GM12878 (cell line): ENCODE measurements at regions not wholly inside any gene's neighbourhood (a gene's known extent, or its start where the extent isn't known, plus 50 kb on each side); places are given as distances from the start of the nearest gene placed in this dataset.

ENCODE experiments used
- ATAC-seq: fragments of 200-7000 bp; cut with Tn5 transposase; 3 replicates; pipeline ENCODE4 v1.9.1; 2020; ENCODE audit warnings: mild to moderate bottlenecking, moderate library complexity
- BruUV-seq: library from RNA; stranded (reverse); fragments of 400-500 nt; replicated peaks from 2 replicates; lab custom pipeline; 2021; lab: Mats Ljungman, UMichigan
- CTCF ChIA-PET: fragments of 300-600 bp; sonication (Branson Sonifier 250); formaldehyde crosslinking; extraction: SDS; loops from one replicate; lab custom pipeline; 2021; ENCODE audit warnings: inconsistent platforms; lab: Yijun Ruan, JAX
- POLR2A ChIA-PET: fragments of 350-600 bp; formaldehyde crosslinking; extraction: SDS; loops from one replicate; lab custom pipeline; 2021; ENCODE audit warnings: inconsistent platforms; lab: Charles Lee
- RAD21 ChIA-PET: fragments of 300-600 bp; sonication (Branson Sonifier 250); formaldehyde crosslinking; loops from one replicate; lab custom pipeline; 2023; ENCODE audit warnings: antibody characterized with exemption; ENCODE audit not compliant: unreplicated experiment; lab: Charles Lee
- SMC1A ChIA-PET: fragments of 300-600 bp; sonication (Branson Sonifier 250); formaldehyde crosslinking; loops from one replicate; lab custom pipeline; 2023; ENCODE audit not compliant: unreplicated experiment, uncharacterized antibody; lab: Charles Lee
- DNase-seq: peaks from one replicate; pipeline ENCODE4 v3.0.0-alpha.2; 2011; ENCODE audit warnings: low read depth, low spot score
- FAIRE-seq: peaks from 3 replicates; lab custom pipeline; 2011; peaks lifted over from hg19 to GRCh38; lab: Jason Lieb, UNC
- H2AFZ ChIP-seq: 2 replicates; pipeline ENCODE4 v1.6.0; 2011; ENCODE audit warnings: low read depth, low read length, control low read depth; ENCODE audit not compliant: control insufficient read depth
- H3K27ac ChIP-seq: 2 replicates; pipeline ENCODE4 v1.5.1; 2011; ENCODE audit warnings: control low read depth; ENCODE audit not compliant: control insufficient read depth, insufficient read depth
- H3K27me3 ChIP-seq, 2 experiments: replicated peaks in 1 of 2; 2 replicates each; pipeline versions ENCODE4 v1.6.0 to v1.6.1; 2011; ENCODE audit warnings: low read length in 1 of 2; ENCODE audit not compliant: control insufficient read depth in 2 of 2, insufficient read depth in 2 of 2
- H3K36me3 ChIP-seq, 2 experiments: 2 replicates each; pipeline ENCODE4 v1.5.1; 2011; ENCODE audit warnings: low read length in 1 of 2; ENCODE audit not compliant: control insufficient read depth in 2 of 2, insufficient read depth in 2 of 2
- H3K4me1 ChIP-seq: 2 replicates; pipeline ENCODE4 v1.6.1; 2011; ENCODE audit warnings: mild to moderate bottlenecking, low read length, moderate library complexity, mixed read lengths; ENCODE audit not compliant: control insufficient read depth, insufficient read depth
- H3K4me2 ChIP-seq: 2 replicates; pipeline ENCODE4 v1.6.0; 2011; ENCODE audit warnings: control low read depth; ENCODE audit not compliant: control insufficient read depth, insufficient read depth
- H3K4me3 ChIP-seq: fragments of 200-600 bp; sonication (generic); 2 replicates; pipeline ENCODE4 v1.5.1; 2016
- H3K79me2 ChIP-seq: 2 replicates; pipeline ENCODE4 v1.6.0; 2011; ENCODE audit warnings: low read length; ENCODE audit not compliant: control insufficient read depth, insufficient read depth
- H3K9ac ChIP-seq: 2 replicates; pipeline ENCODE4 v1.8.0; 2011; ENCODE audit warnings: low read length, control low read depth, mixed read lengths; ENCODE audit not compliant: control insufficient read depth, insufficient read depth
- H3K9me3 ChIP-seq: replicated peaks from 3 replicates; pipeline ENCODE4 v1.5.1; 2011; ENCODE audit warnings: mild to moderate bottlenecking, low read length; ENCODE audit not compliant: control insufficient read depth, insufficient read depth
- H4K20me1 ChIP-seq: 2 replicates; pipeline ENCODE4 v1.6.0; 2011; ENCODE audit not compliant: control insufficient read depth, insufficient read depth
- CEBPB ChIP-seq, 2 experiments: fragments of 150-350 bp in 1 of 2; IDR thresholded peaks; 2 replicates each; pipeline ENCODE4 v1.6.1; 2012 to 2014; ENCODE audit warnings: low read depth in 2 of 2, low read length in 2 of 2, borderline replicate concordance in 1 of 2, inconsistent platforms in 1 of 2
- CEBPZ ChIP-seq: fragments of 150-350 bp; IDR thresholded peaks from 2 replicates; pipeline ENCODE4 v1.6.1; 2016; ENCODE audit warnings: low read depth, low read length
- LARP7 ChIP-seq: fragments of 450-650 bp; IDR thresholded peaks from 2 replicates; pipeline ENCODE4 v1.6.1; 2017; ENCODE audit warnings: mild to moderate bottlenecking
- MTA2 ChIP-seq: fragments of 450-650 bp; IDR thresholded peaks from 2 replicates; pipeline ENCODE4 v1.6.1; 2016; ENCODE audit warnings: low read depth, mild to moderate bottlenecking, moderate library complexity
- MYC ChIP-seq: IDR thresholded peaks from 2 replicates; pipeline ENCODE4 v1.6.1; 2011; ENCODE audit warnings: mild to moderate bottlenecking, low read length, moderate library complexity, inconsistent platforms; ENCODE audit not compliant: insufficient read depth, insufficient replicate concordance, insufficient read length, severe bottlenecking
- NR2C1 ChIP-seq: fragments of 450-650 bp; IDR thresholded peaks from 2 replicates; pipeline ENCODE4 v1.6.1; 2017; ENCODE audit warnings: antibody characterized with exemption, mild to moderate bottlenecking, moderate library complexity
- PKNOX1 ChIP-seq: fragments of 450-650 bp; IDR thresholded peaks from 2 replicates; pipeline ENCODE4 v1.6.1; 2016; ENCODE audit warnings: mild to moderate bottlenecking
- PRDM15 ChIP-seq: fragments of 450-650 bp; formaldehyde crosslinking; IDR thresholded peaks from 2 replicates; pipeline ENCODE4 v1.4.0; 2020; ENCODE audit warnings: mild to moderate bottlenecking, moderate library complexity
- STAT1 ChIP-seq: fragments of 450-650 bp; conservative IDR thresholded peaks from 2 replicates; pipeline ENCODE4 v1.6.1; 2014; ENCODE audit warnings: antibody characterized with exemption, mild to moderate bottlenecking
- USF1 ChIP-seq: IDR thresholded peaks from 2 replicates; pipeline ENCODE4 v1.6.1; 2011; ENCODE audit warnings: borderline replicate concordance, low read depth, mild to moderate bottlenecking, moderate library complexity, mixed read lengths, low read length; ENCODE audit not compliant: insufficient read depth; ENCODE audit errors: extremely low read length
- USF2 ChIP-seq: IDR thresholded peaks from 2 replicates; pipeline ENCODE4 v1.6.1; 2011; ENCODE audit warnings: low read depth, low read length, improper control_type of control experiment, borderline replicate concordance
- WGBS: methylation state at CpG from one replicate; pipeline ENCODE4 v1.1.6; 2016; ENCODE audit warnings: low lambda C conversion rate; ENCODE audit not compliant: insufficient replicate concordance, insufficient coverage; ENCODE audit errors: missing lambda C conversion rate; 5-methylcytosine and 5-hydroxymethylcytosine counted together
- in situ Hi-C: fragments of 300-500 bp; cut with MboI; formaldehyde crosslinking; loops from 9 replicates; pipeline ENCODE4 v1.14.3; 2018; ENCODE audit warnings: mixed read lengths
- intact Hi-C: fragments of 100-400 bp; cut with micrococcal nuclease; formaldehyde crosslinking; loops from one replicate; pipeline ENCODE4 v1.14.2; 2022; ENCODE audit not compliant: unreplicated experiment

GRCh38 chr13:91133941-91134802, 213.3 kb upstream of the MIR17HG start:
- BruUV-seq = no TSS peak
- WGBS = 26% methylated on average over 11 of the region's 11 CpGs
- H3K27ac ChIP-seq = no peak overlapping the region
- ChIA-PET CTCF (interaction anchor here (0.7 to 3.1 kb wide), 17 partner anchors 8 to 272 kb away, joined by 3 to 15 read pairs (median 3); no protein-coding TSS in a partner anchor), RAD21 (interaction anchor here (0.8 to 1.0 kb wide), 3 partner anchors 9 to 114 kb away, joined by 3 to 4 read pairs (median 3); no protein-coding TSS in a partner anchor), POLR2A (no interaction called here), SMC1A (interaction anchor here (0.9 to 3.1 kb wide), 8 partner anchors 9 to 272 kb away, joined by 3 to 19 read pairs (median 6); no protein-coding TSS in a partner anchor)
- no peaks in the 10 kb centered on the region for H3K36me3 ChIP-seq
- H3K9ac ChIP-seq = no peak overlapping the region
- H3K4me1 ChIP-seq = no peaks in the 10 kb centered on the region
- ATAC-seq (peak; percentile 90), DNase-seq (no peak), FAIRE-seq (no peak)
- in situ Hi-C loops (no loop called here), intact Hi-C loops (loop anchor here (1.0 to 5.0 kb wide), 3 partner anchors 113 to 588 kb away; no protein-coding TSS in a partner anchor)
- no peak overlapping the region for H2AFZ ChIP-seq
- H3K9me3 ChIP-seq = no peaks in the 10 kb centered on the region
- H3K4me2 ChIP-seq = no peak overlapping the region
- no peaks in the 10 kb centered on the region for H4K20me1 ChIP-seq
- no peaks in the 10 kb centered on the region for H3K27me3 ChIP-seq
- no peak overlapping the region for H3K4me3 ChIP-seq
- no peaks in the 10 kb centered on the region for H3K79me2 ChIP-seq
- TF ChIP-seq CEBPB (IDR thresholded peaks at IDR 0.05; ENCODE audit: borderline replicate concordance in 1 of 2, low read depth in 2 of 2, low read length in 2 of 2) (no peak), USF1 (no peak), MTA2 (no peak), LARP7 (no peak), NR2C1 (no peak), PKNOX1 (no peak), MYC (no peak), PRDM15 (CRISPR knock-in tag) (no peak), STAT1 (no peak), USF2 (no peak), CEBPZ (no peak)
